Spleen (tissue), 7 donors: ENCODE measurements at regions not wholly inside any gene's neighbourhood (a gene's known extent, or its start where the extent isn't known, plus 50 kb on each side); places are given as distances from the start of the nearest gene placed in this dataset.
"Not testable (repeated sequence)": the region's sequence is repeated elsewhere in the genome, so short reads cannot be mapped to it uniquely, and the experiment has no call there.

Source experiments
- CTCF ChIP-seq, 11 experiments: fragments of 200-600 bp in 7 of 11; fragments of 450-650 bp in 4 of 11; sonication (generic) in 4 of 11; IDR thresholded peaks in 8 of 11; conservative IDR thresholded peaks in 3 of 11; 1 replicate in 7 of 11; 2 replicates in 4 of 11; pipeline versions ENCODE4 v1.4.0 to v1.8.0; 2016 to 2021; ENCODE audit warnings: antibody characterized with exemption in 11 of 11, inconsistent platforms in 4 of 11, mild to moderate bottlenecking in 1 of 11
- POLR2A ChIP-seq, 3 donors: fragments of 450-650 bp; IDR thresholded peaks; one replicate each; pipeline ENCODE4 v1.5.1; 2017; ENCODE audit warnings: antibody characterized with exemption in 3 of 3, mild to moderate bottlenecking in 1 of 3
- POLR2AphosphoS5 ChIP-seq, 3 donors: sonication (generic); formaldehyde crosslinking; IDR thresholded peaks; one replicate each; pipeline ENCODE4 v1.5.1; 2017; ENCODE audit warnings: antibody characterized with exemption in 3 of 3
- donor health status: DM: no; HTN: no; CAD: no; lungs with moderate emphysema.
- donor health status: DM: no; HTN: no; CAD: no.
- donor health status: DM: no; HTN: no; CAD: no.

- not testable (repeated sequence) for TF ChIP-seq CTCF (IDR thresholded peaks at IDR 0.05 in 8 of 11, conservative IDR thresholded peaks at IDR 0.05 in 3 of 11); POLR2AphosphoS5 (IDR thresholded peaks at IDR 0.05); POLR2A (IDR thresholded peaks at IDR 0.05)
These were observed 111.3 kb downstream of the NPIPB11 start for GRCh38 chr16:29294951-29295795.
